ENCODE measurements at regions not wholly inside any gene's neighbourhood (a gene's known extent, or its start where the extent isn't known, plus 50 kb on each side); places are given as distances from the start of the nearest gene placed in this dataset.

DNA sequence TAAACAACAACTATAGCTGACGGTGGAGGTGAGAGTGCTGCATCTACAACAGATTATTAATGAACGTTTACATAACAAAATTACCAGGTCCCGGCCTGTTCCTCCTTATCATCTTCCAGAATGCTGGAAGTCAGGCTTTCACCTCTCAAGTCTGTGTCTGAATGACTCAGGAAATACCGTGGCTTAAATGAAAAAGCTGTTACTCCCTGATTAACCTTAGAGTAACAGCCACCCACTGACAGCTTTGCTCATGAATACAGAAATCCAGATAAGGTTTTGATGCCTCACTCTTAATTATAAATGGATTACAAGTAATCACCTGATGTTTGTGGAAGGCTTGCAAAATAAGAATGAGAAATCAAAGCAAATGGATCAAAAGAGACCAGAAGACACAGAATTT lies 885.3 kb upstream of the CELF4 start:
- Histone ChIP-seq H3K9me3 (ENCODE audit: low read depth) (no peaks in the 10 kb centered on the region), H3K27me3 (no peaks in the 10 kb centered on the region), H3K4me1 (ENCODE audit: low read depth) (peaks cover 18% of the 10 kb centered on the region), H3K27ac (no peak overlapping the region), H3K4me3 (no peak overlapping the region), H3K36me3 (no peaks in the 10 kb centered on the region)
- peak in 1 of 2 donors; percentile 4 for DNase-seq (ENCODE audit: low read depth in 1 of 2, low spot score in 1 of 2)
- TF ChIP-seq, protein P1, sequence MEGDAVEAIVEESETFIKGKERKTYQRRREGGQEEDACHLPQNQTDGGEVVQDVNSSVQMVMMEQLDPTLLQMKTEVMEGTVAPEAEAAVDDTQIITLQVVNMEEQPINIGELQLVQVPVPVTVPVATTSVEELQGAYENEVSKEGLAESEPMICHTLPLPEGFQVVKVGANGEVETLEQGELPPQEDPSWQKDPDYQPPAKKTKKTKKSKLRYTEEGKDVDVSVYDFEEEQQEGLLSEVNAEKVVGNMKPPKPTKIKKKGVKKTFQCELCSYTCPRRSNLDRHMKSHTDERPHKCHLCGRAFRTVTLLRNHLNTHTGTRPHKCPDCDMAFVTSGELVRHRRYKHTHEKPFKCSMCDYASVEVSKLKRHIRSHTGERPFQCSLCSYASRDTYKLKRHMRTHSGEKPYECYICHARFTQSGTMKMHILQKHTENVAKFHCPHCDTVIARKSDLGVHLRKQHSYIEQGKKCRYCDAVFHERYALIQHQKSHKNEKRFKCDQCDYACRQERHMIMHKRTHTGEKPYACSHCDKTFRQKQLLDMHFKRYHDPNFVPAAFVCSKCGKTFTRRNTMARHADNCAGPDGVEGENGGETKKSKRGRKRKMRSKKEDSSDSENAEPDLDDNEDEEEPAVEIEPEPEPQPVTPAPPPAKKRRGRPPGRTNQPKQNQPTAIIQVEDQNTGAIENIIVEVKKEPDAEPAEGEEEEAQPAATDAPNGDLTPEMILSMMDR (IDR thresholded peaks at IDR 0.05; ENCODE audit: low read depth, low read length) = no peak

DNA sequence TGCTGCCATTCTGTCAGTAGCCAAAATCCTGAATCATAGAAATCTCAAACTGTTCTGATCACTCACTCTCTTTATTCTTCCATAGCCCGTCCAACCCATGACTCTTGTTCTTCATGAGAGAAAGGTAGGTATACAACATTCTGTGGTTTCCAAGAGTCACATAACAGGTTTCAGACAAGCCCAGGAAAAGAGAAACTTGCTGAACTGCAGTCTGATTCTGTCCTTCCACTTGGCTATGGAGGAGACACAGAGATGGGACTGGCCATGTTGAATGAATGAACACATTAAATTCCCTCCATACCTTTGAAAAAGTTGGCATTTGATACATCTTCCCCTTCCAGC lies 880.2 kb upstream of the CELF4 start:
- no peaks in the 10 kb centered on the region for H3K27me3 ChIP-seq
- no peak overlapping the region for H3K27ac ChIP-seq
- no peak overlapping the region for H3K4me3 ChIP-seq
- no peaks in the 10 kb centered on the region for H3K9me3 ChIP-seq (ENCODE audit: low read depth)
- no peak for DNase-seq (ENCODE audit: low read depth in 1 of 2, low spot score in 1 of 2)
- H3K4me1 ChIP-seq (ENCODE audit: low read depth) = peaks cover 24% of the 10 kb centered on the region
- no peaks in the 10 kb centered on the region for H3K36me3 ChIP-seq
- TF ChIP-seq, protein P1 (IDR thresholded peaks at IDR 0.05; ENCODE audit: low read depth, low read length) = no peak

DNA sequence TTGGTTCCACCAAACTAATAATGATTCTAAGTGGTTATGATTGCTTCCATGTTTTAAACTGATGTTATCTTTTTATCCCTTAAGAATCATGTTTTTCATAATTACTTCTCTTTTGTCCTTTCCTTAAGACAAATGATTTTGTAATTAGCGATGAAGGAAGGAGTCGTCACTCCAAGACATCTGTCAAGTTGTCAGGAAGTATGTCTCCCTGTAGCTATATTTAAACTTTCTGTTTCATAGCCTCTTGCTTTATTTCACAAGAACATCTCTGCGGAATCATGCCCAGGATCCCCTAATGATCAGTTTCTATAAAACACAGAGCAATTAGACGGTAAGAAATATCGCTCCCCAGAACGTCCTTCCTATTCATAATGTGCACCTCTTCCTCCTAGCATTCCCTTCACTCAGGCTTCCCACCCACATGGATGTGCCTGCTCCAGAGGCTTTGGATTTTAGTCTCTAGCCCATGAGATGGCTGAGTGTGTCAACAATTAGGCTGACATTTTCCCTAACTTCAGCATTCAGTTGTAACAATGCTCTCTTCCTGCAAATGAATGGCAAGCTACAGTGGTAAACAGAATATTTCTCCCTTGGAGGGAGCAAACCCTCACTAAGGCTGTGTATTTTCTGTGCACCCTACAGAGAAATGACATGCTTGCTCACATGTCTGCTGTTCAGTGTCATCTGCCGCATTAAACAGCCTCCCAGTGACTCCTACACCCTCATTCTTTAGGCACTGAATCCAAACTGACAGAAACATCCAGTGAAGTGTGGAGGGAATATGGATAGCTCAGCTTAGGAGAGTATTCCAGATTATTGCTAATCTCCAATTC lies 879.6 kb upstream of the CELF4 start:
- Histone ChIP-seq H3K27ac (no peak overlapping the region), H3K36me3 (no peaks in the 10 kb centered on the region), H3K9me3 (ENCODE audit: low read depth) (no peaks in the 10 kb centered on the region), H3K4me1 (ENCODE audit: low read depth) (peaks cover 21% of the 10 kb centered on the region), H3K4me3 (no peak overlapping the region), H3K27me3 (no peaks in the 10 kb centered on the region)
- no peak for DNase-seq (ENCODE audit: low read depth in 1 of 2, low spot score in 1 of 2)
- TF ChIP-seq, protein P1 (IDR thresholded peaks at IDR 0.05; ENCODE audit: low read depth, low read length) = no peak

DNA sequence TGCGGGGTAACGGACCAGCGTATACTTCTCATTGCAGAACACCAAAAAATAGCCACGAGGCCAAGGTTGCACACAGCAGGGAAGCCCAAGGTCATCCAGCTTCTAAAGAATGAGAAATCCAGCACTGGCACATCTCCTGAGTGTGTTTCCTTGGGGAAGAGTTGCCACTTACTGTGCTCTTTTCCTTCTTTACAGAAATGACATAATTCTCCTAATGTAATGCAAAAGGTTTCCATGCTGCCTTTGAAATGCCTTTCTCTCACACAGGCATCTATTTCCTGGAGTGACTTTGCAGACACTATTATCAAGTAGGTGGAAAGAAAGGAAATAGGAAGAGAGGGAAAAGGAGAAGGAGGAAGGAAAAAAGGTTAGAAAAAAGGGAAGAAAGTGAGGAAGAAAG lies 862.1 kb upstream of the CELF4 start:
- TF ChIP-seq, protein P1 (IDR thresholded peaks at IDR 0.05; ENCODE audit: low read depth, low read length) = no peak
- H3K27me3 ChIP-seq = no peaks in the 10 kb centered on the region
- DNase-seq (ENCODE audit: low read depth in 1 of 2, low spot score in 1 of 2) = no peak
- no peaks in the 10 kb centered on the region for H3K36me3 ChIP-seq
- no peak overlapping the region for H3K4me3 ChIP-seq
- no peak overlapping the region for H3K27ac ChIP-seq
- no peaks in the 10 kb centered on the region for H3K9me3 ChIP-seq (ENCODE audit: low read depth)
- peaks cover 13% of the 10 kb centered on the region for H3K4me1 ChIP-seq (ENCODE audit: low read depth)

DNA sequence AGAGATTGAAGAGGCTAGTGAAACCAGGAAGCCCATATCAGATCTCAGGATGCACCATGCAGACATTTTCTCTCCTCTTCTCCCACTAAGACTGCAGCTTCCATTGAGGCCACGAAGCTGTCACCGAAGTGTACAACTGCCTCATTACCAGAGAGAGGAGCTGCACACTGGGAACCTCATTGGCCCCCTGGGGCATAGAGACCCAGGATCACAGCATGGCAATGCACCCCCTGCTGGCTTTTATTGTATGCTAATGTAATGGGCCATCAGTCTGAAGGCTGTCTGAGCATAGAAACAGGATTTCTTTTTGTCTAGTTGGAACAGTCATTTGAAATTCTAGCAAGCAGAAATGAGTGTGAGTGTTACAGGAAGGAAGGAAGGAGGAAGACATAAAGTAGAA lies 861.6 kb upstream of the CELF4 start:
- no peaks in the 10 kb centered on the region for H3K27me3 ChIP-seq
- DNase-seq (ENCODE audit: low read depth in 1 of 2, low spot score in 1 of 2) = peak in 1 of 2 donors; percentile 25

More for the DNA sequence above, 861.6 kb upstream of the CELF4 start:
- Histone ChIP-seq H3K4me1 (ENCODE audit: low read depth) (peaks cover 13% of the 10 kb centered on the region), H3K36me3 (no peaks in the 10 kb centered on the region), H3K4me3 (no peak overlapping the region), H3K9me3 (ENCODE audit: low read depth) (no peaks in the 10 kb centered on the region), H3K27ac (no peak overlapping the region)
- TF ChIP-seq, protein P1 (IDR thresholded peaks at IDR 0.05; ENCODE audit: low read depth, low read length) = no peak

All from cardiac muscle cell (in vitro differentiated cells and primary cell).